Spleen (tissue), 7 donors: ENCODE measurements at regions not wholly inside any gene's neighbourhood (a gene's known extent, or its start where the extent isn't known, plus 50 kb on each side); places are given as distances from the start of the nearest gene placed in this dataset.

Source experiments
- CTCF ChIP-seq, 11 experiments: fragments of 200-600 bp in 7 of 11; fragments of 450-650 bp in 4 of 11; sonication (generic) in 4 of 11; IDR thresholded peaks in 8 of 11; conservative IDR thresholded peaks in 3 of 11; 1 replicate in 7 of 11; 2 replicates in 4 of 11; pipeline versions ENCODE4 v1.4.0 to v1.8.0; 2016 to 2021; ENCODE audit warnings: antibody characterized with exemption in 11 of 11, inconsistent platforms in 4 of 11, mild to moderate bottlenecking in 1 of 11
- POLR2A ChIP-seq, 3 donors: fragments of 450-650 bp; IDR thresholded peaks; one replicate each; pipeline ENCODE4 v1.5.1; 2017; ENCODE audit warnings: antibody characterized with exemption in 3 of 3, mild to moderate bottlenecking in 1 of 3
- POLR2AphosphoS5 ChIP-seq, 3 donors: sonication (generic); formaldehyde crosslinking; IDR thresholded peaks; one replicate each; pipeline ENCODE4 v1.5.1; 2017; ENCODE audit warnings: antibody characterized with exemption in 3 of 3
- donor health status: DM: no; HTN: no; CAD: no; lungs with moderate emphysema.
- donor health status: DM: no; HTN: no; CAD: no.
- donor health status: DM: no; HTN: no; CAD: no.

- TF ChIP-seq CTCF (IDR thresholded peaks at IDR 0.05 in 8 of 11, conservative IDR thresholded peaks at IDR 0.05 in 3 of 11) (no peak), POLR2AphosphoS5 (IDR thresholded peaks at IDR 0.05) (no peak), POLR2A (IDR thresholded peaks at IDR 0.05) (no peak)
Observed at GRCh38 chr2:117712684-117713083, 101.8 kb upstream of the DDX18 start.
